ENCODE measurements at regions not wholly inside any gene's neighbourhood (a gene's known extent, or its start where the extent isn't known, plus 50 kb on each side); places are given as distances from the start of the nearest gene placed in this dataset.

DNA sequence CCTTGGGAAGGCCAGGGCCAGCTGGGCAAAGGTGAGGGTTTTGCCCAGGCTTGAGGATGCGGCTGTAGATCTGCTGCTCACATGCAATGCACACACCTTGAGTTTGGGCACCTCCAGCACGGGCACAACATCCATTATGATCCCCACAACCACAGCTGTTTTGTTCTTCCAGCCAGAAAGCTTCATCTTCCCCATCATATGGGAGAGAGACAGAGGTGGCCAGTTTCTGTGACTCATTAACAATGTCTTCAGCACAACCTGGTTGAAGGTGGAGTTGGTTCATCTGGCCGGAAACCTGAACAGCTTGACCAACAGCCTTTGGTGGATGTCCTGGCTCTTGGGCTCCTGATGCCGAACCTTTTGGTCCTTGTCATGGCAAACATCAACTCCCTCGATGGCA, 163.7 kb upstream of the CCND2 start:
- intact Hi-C loops (cut with micrococcal nuclease; ENCODE audit: unreplicated experiment), result no loop called here
- POLR2A ChIA-PET (ENCODE audit: low non-redundant PET), result no interaction called here

DNA sequence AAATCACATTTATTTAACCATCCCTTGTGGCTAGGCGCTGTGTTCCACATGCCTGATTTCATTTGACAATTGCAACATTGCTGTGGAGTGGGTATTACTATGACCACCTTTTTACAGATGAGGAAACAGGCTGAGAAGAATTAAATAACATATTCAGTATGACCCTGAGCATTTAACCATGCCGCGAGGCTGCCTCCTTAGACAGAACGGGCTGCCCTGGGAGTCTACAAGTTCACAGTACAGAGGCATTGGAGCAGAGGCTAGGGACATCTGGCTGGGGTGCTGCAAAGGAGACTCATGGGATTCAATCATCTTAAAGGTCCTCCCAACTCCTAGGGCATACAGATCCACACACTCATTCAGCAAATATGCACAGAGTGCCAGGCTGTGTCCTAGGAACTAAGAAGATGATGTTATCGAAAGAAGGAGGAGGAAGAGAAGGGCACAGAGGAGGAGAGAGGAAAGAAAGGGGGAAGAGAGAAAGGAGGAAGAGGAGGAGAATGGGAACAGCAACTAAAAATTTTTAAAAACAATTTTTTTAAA, 164.7 kb upstream of the CCND2 start:
- intact Hi-C loops (cut with micrococcal nuclease; ENCODE audit: unreplicated experiment), result no loop called here
- ChIA-PET CTCF (interaction anchor here (2.9 kb wide), 1 partner anchor 168 kb away, joined by 17 read pairs; no protein-coding TSS in a partner anchor), POLR2A (ENCODE audit: low non-redundant PET) (no interaction called here)
- Histone ChIP-seq H3K4me3 (ENCODE audit: low read depth, low read length, poor library complexity, severe bottlenecking) (no peak overlapping the region), H3K27me3 (replicated peaks; ENCODE audit: insufficient read depth, low read depth, low read length, poor library complexity) (peaks cover 9% of the 10 kb centered on the region), H3K27ac (ENCODE audit: low read depth, low read length, poor library complexity, severe bottlenecking) (no peak overlapping the region), H3K36me3 (ENCODE audit: insufficient read depth, low read length, poor library complexity, severe bottlenecking) (no peaks in the 10 kb centered on the region), H3K4me1 (ENCODE audit: insufficient read depth, low read length, poor library complexity, severe bottlenecking) (no peaks in the 10 kb centered on the region), H3K9me3 (ENCODE audit: low read depth, low read length, poor library complexity, severe bottlenecking) (no peaks in the 10 kb centered on the region)
- DNase-seq (ENCODE audit: low spot score), result no peak
- no peak for TF ChIP-seq EZH2 (IDR thresholded peaks at IDR 0.05; ENCODE audit: borderline replicate concordance, low read depth, low read length, poor library complexity, severe bottlenecking)
- TF ChIP-seq CTCF (conservative IDR thresholded peaks at IDR 0.05; ENCODE audit: low read depth, low read length), result no peak
- no TSS peak for BruUV-seq (replicated peaks)

More for the DNA sequence above, 163.7 kb upstream of the CCND2 start:
- TF ChIP-seq CTCF (conservative IDR thresholded peaks at IDR 0.05; ENCODE audit: low read depth, low read length) (no peak), EZH2 (IDR thresholded peaks at IDR 0.05; ENCODE audit: borderline replicate concordance, low read depth, low read length, poor library complexity, severe bottlenecking) (no peak)
- no peaks in the 10 kb centered on the region for H3K9me3 ChIP-seq (ENCODE audit: low read depth, low read length, poor library complexity, severe bottlenecking)
- peaks cover 12% of the 10 kb centered on the region for H3K27me3 ChIP-seq (replicated peaks; ENCODE audit: insufficient read depth, low read depth, low read length, poor library complexity)
- H3K4me1 ChIP-seq (ENCODE audit: insufficient read depth, low read length, poor library complexity, severe bottlenecking), result no peaks in the 10 kb centered on the region
- H3K27ac ChIP-seq (ENCODE audit: low read depth, low read length, poor library complexity, severe bottlenecking), result no peak overlapping the region
- BruUV-seq (replicated peaks), result no TSS peak
- no peak overlapping the region for H3K4me3 ChIP-seq (ENCODE audit: low read depth, low read length, poor library complexity, severe bottlenecking)
- CTCF ChIA-PET, result no interaction called here
- H3K36me3 ChIP-seq (ENCODE audit: insufficient read depth, low read length, poor library complexity, severe bottlenecking), result no peaks in the 10 kb centered on the region
- DNase-seq (ENCODE audit: low spot score), result no peak

- Histone ChIP-seq H3K27ac (ENCODE audit: low read depth, low read length, poor library complexity, severe bottlenecking) (no peak overlapping the region), H3K4me1 (ENCODE audit: insufficient read depth, low read length, poor library complexity, severe bottlenecking) (no peaks in the 10 kb centered on the region), H3K4me3 (ENCODE audit: low read depth, low read length, poor library complexity, severe bottlenecking) (no peak overlapping the region), H3K9me3 (ENCODE audit: low read depth, low read length, poor library complexity, severe bottlenecking) (no peaks in the 10 kb centered on the region), H3K27me3 (replicated peaks; ENCODE audit: insufficient read depth, low read depth, low read length, poor library complexity) (peaks cover 9% of the 10 kb centered on the region), H3K36me3 (ENCODE audit: insufficient read depth, low read length, poor library complexity, severe bottlenecking) (no peaks in the 10 kb centered on the region)
- TF ChIP-seq CTCF (conservative IDR thresholded peaks at IDR 0.05; ENCODE audit: low read depth, low read length) (no peak), EZH2 (IDR thresholded peaks at IDR 0.05; ENCODE audit: borderline replicate concordance, low read depth, low read length, poor library complexity, severe bottlenecking) (no peak)
- no peak for DNase-seq (ENCODE audit: low spot score)
- BruUV-seq (replicated peaks), result no TSS peak
- ChIA-PET POLR2A (ENCODE audit: low non-redundant PET) (no interaction called here), CTCF (interaction anchor here (2.9 kb wide), 1 partner anchor 169 kb away, joined by 17 read pairs; no protein-coding TSS in a partner anchor)
- intact Hi-C loops (cut with micrococcal nuclease; ENCODE audit: unreplicated experiment), result loop anchor here (2.0 kb wide), 1 partner anchor 169 kb away; no protein-coding TSS in a partner anchor
These were observed 165.5 kb upstream of the CCND2 start for GRCh38 chr12:4107911-4108697.

Data from A673 (cell line).